ENCODE measurements at regions not wholly inside any gene's neighbourhood (a gene's known extent, or its start where the extent isn't known, plus 50 kb on each side); places are given as distances from the start of the nearest gene placed in this dataset.

GRCh38 chr3:144362126-144362525 lies 390.5 kb downstream of the DIPK2A start:
- Mint-ChIP-seq H3K27me3 (ENCODE audit: low read depth in 3 of 3) (peaks cover 0 to 5% (median under 1%) of the 10 kb centered on the region in 3 donors), H3K4me3 (no peak overlapping the region), H3K4me1 (no peaks in the 10 kb centered on the region), H3K9me3 (peaks cover 0 to 10% (median 6%) of the 10 kb centered on the region in 7 donors), H3K36me3 (no peaks in the 10 kb centered on the region), H3K27ac (no peak overlapping the region)
- intact Hi-C loops (cut with micrococcal nuclease) = no loop called here
- Histone ChIP-seq H3K4me2 (replicated peaks; ENCODE audit: extremely low read depth, low read length, poor library complexity, severe bottlenecking) (no peak overlapping the region), H3K36me3 (replicated peaks in 1 of 2; ENCODE audit: control insufficient read depth in 1 of 2, insufficient read depth in 2 of 2, low read length in 2 of 2) (no peaks in the 10 kb centered on the region), H3K4me3 (replicated peaks in 1 of 3; ENCODE audit: low read depth in 2 of 3, low read length in 3 of 3) (no peak overlapping the region), H4K20me1 (ENCODE audit: insufficient read depth, low read length) (no peaks in the 10 kb centered on the region), H3K4me1 (ENCODE audit: control insufficient read depth in 1 of 2, insufficient read depth in 2 of 2, low read length in 2 of 2) (no peaks in the 10 kb centered on the region), H3K79me2 (ENCODE audit: insufficient read depth, low read length) (no peaks in the 10 kb centered on the region), H3K27ac (ENCODE audit: low read depth in 1 of 2, low read length in 2 of 2) (no peak overlapping the region), H3K27me3 (ENCODE audit: control insufficient read depth in 2 of 2, insufficient read depth in 2 of 2, low read length in 2 of 2) (no peaks in the 10 kb centered on the region), H3K9ac (ENCODE audit: insufficient read depth, low read length, poor library complexity, severe bottlenecking) (no peak overlapping the region), H3K9me3 (replicated peaks in 1 of 2; ENCODE audit: control insufficient read depth in 1 of 2, insufficient read depth in 1 of 2, low read length in 2 of 2) (peaks cover 5 to 6% of the 10 kb centered on the region in 2 donors), H2AFZ (ENCODE audit: insufficient read depth, low read depth, low read length, poor library complexity, severe bottlenecking) (no peak overlapping the region)
- no CpG with 5 or more reads among the region's 3 CpGs for WGBS (ENCODE audit: insufficient coverage)
- no peak for DNase-seq
- no peak for TF ChIP-seq CTCF (IDR thresholded peaks at IDR 0.05)

- H3K36me3 ChIP-seq (replicated peaks in 1 of 2; ENCODE audit: control insufficient read depth in 1 of 2, insufficient read depth in 2 of 2, low read length in 2 of 2) = no peaks in the 10 kb centered on the region
- no peak overlapping the region for H3K27ac ChIP-seq (ENCODE audit: low read depth in 1 of 2, low read length in 2 of 2)
- H4K20me1 ChIP-seq (ENCODE audit: insufficient read depth, low read length) = no peaks in the 10 kb centered on the region
- no peak for TF ChIP-seq CTCF (IDR thresholded peaks at IDR 0.05)
- H3K27me3 Mint-ChIP-seq (ENCODE audit: low read depth in 3 of 3) = peaks cover 0 to 3% (median 0%) of the 10 kb centered on the region in 3 donors
- WGBS (ENCODE audit: insufficient coverage) = 88% methylated on average over 1 of the region's 5 CpGs
- H3K4me1 Mint-ChIP-seq = no peaks in the 10 kb centered on the region
- H3K36me3 Mint-ChIP-seq = no peaks in the 10 kb centered on the region
- intact Hi-C loops (cut with micrococcal nuclease) = no loop called here
- H3K4me1 ChIP-seq (ENCODE audit: control insufficient read depth in 1 of 2, insufficient read depth in 2 of 2, low read length in 2 of 2) = no peaks in the 10 kb centered on the region
- H3K27ac Mint-ChIP-seq = no peak overlapping the region
- H3K27me3 ChIP-seq (ENCODE audit: control insufficient read depth in 2 of 2, insufficient read depth in 2 of 2, low read length in 2 of 2) = no peaks in the 10 kb centered on the region
- H3K9me3 ChIP-seq (replicated peaks in 1 of 2; ENCODE audit: control insufficient read depth in 1 of 2, insufficient read depth in 1 of 2, low read length in 2 of 2) = peaks cover 16 to 19% of the 10 kb centered on the region in 2 donors
- H3K4me3 ChIP-seq (replicated peaks in 1 of 3; ENCODE audit: low read depth in 2 of 3, low read length in 3 of 3) = no peak overlapping the region
- no peak overlapping the region for H2AFZ ChIP-seq (ENCODE audit: insufficient read depth, low read depth, low read length, poor library complexity, severe bottlenecking)
- peaks cover 11 to 25% (median 17%) of the 10 kb centered on the region in 7 donors for H3K9me3 Mint-ChIP-seq
- no peak overlapping the region for H3K9ac ChIP-seq (ENCODE audit: insufficient read depth, low read length, poor library complexity, severe bottlenecking)
- no peak overlapping the region for H3K4me3 Mint-ChIP-seq
- no peaks in the 10 kb centered on the region for H3K79me2 ChIP-seq (ENCODE audit: insufficient read depth, low read length)
- H3K4me2 ChIP-seq (replicated peaks; ENCODE audit: extremely low read depth, low read length, poor library complexity, severe bottlenecking) = no peak overlapping the region
- DNase-seq = no peak
These were observed 392.2 kb downstream of the DIPK2A start for GRCh38 chr3:144363856-144364255.

Measured in CD14-positive monocyte (primary cell).